ENCODE measurements at regions not wholly inside any gene's neighbourhood (a gene's known extent, or its start where the extent isn't known, plus 50 kb on each side); places are given as distances from the start of the nearest gene placed in this dataset.

GRCh38 chr16:77496934-77497333, 62.1 kb upstream of the ADAMTS18 start:
- ChIA-PET POLR2A (no interaction called here), CTCF (no interaction called here)
- Histone ChIP-seq H3K9me3 (replicated peaks; ENCODE audit: control insufficient read depth, insufficient read depth, low read length) (no peaks in the 10 kb centered on the region), H3K4me1 (ENCODE audit: control insufficient read depth, extremely low read depth, insufficient read depth, low read length) (peaks cover 23% of the 10 kb centered on the region), H3K9ac (replicated peaks; ENCODE audit: extremely low read depth, insufficient read depth, low read length) (no peak overlapping the region), H2AFZ (ENCODE audit: low read depth, low read length) (no peak overlapping the region), H3K27ac (ENCODE audit: insufficient read depth, low read depth, low read length) (no peak overlapping the region), H3K4me3 (replicated peaks in 1 of 3; ENCODE audit: insufficient read depth in 1 of 3, low read depth in 1 of 3, low read length in 3 of 3) (no peak overlapping the region), H4K20me1 (replicated peaks; ENCODE audit: control insufficient read depth, extremely low read depth, insufficient read depth, low read length) (no peaks in the 10 kb centered on the region), H3K27me3 (ENCODE audit: control insufficient read depth in 2 of 2, insufficient read depth in 2 of 2, low read length in 2 of 2) (no peaks in the 10 kb centered on the region), H3K4me2 (ENCODE audit: insufficient read depth, low read length) (no peak overlapping the region), H3K9me1 (replicated peaks; ENCODE audit: control insufficient read depth, extremely low read depth, insufficient read depth, low read length) (no peaks in the 10 kb centered on the region), H3K36me3 (ENCODE audit: control insufficient read depth in 2 of 2, extremely low read depth in 1 of 2, insufficient read depth in 2 of 2, low read length in 2 of 2) (no peaks in the 10 kb centered on the region), H3K79me2 (ENCODE audit: control insufficient read depth, insufficient read depth, low read length) (no peaks in the 10 kb centered on the region)
- dilution Hi-C loops (cut with MboI; ENCODE audit: extremely low pct_ligation_motif_present, low sequenced_read_pairs) (no loop called here), intact Hi-C loops (cut with micrococcal nuclease) (loop anchor here (10.0 kb wide), 1 partner anchor 228 kb away; the partner anchor contains the start of gene NUDT7)
- DNase-seq (ENCODE audit: low read depth, low spot score) = peak; percentile 4
- TF ChIP-seq FOS (IDR thresholded peaks at IDR 0.05; ENCODE audit: borderline replicate concordance, insufficient read depth, low read length) (peak; percentile 54), MYC (IDR thresholded peaks at IDR 0.05; ENCODE audit: low read depth, low read length) (no peak)
- no TSS peak for BruUV-seq (replicated peaks)
- no peak for FAIRE-seq

GRCh38 chr16:77499373-77500285, 64.8 kb upstream of the ADAMTS18 start:
- FAIRE-seq = peak; percentile 93
- H3K9ac ChIP-seq (replicated peaks; ENCODE audit: extremely low read depth, insufficient read depth, low read length) = peak overlapping the region; percentile 30
- no peaks in the 10 kb centered on the region for H3K36me3 ChIP-seq (ENCODE audit: control insufficient read depth in 2 of 2, extremely low read depth in 1 of 2, insufficient read depth in 2 of 2, low read length in 2 of 2)
- no peaks in the 10 kb centered on the region for H3K27me3 ChIP-seq (ENCODE audit: control insufficient read depth in 2 of 2, insufficient read depth in 2 of 2, low read length in 2 of 2)
- DNase-seq (ENCODE audit: low read depth, low spot score) = peak; percentile 91
- no peak overlapping the region for H3K4me3 ChIP-seq (replicated peaks in 1 of 3; ENCODE audit: insufficient read depth in 1 of 3, low read depth in 1 of 3, low read length in 3 of 3)
- ChIA-PET CTCF (interaction anchor here (1.3 kb wide), 1 partner anchor 62 kb away, joined by 4 read pairs; no protein-coding TSS in a partner anchor), POLR2A (no interaction called here)
- H3K9me3 ChIP-seq (replicated peaks; ENCODE audit: control insufficient read depth, insufficient read depth, low read length) = no peaks in the 10 kb centered on the region
- dilution Hi-C loops (cut with MboI; ENCODE audit: extremely low pct_ligation_motif_present, low sequenced_read_pairs) = no loop called here
- H2AFZ ChIP-seq (ENCODE audit: low read depth, low read length) = peak overlapping the region; percentile 41
- H3K27ac ChIP-seq (ENCODE audit: insufficient read depth, low read depth, low read length) = peak overlapping the region; percentile 21
- H3K9me1 ChIP-seq (replicated peaks; ENCODE audit: control insufficient read depth, extremely low read depth, insufficient read depth, low read length) = no peaks in the 10 kb centered on the region
- TF ChIP-seq MAX (IDR thresholded peaks at IDR 0.05; ENCODE audit: insufficient read depth, insufficient read length) (no peak), GATA2 (IDR thresholded peaks at IDR 0.05; ENCODE audit: insufficient read depth, insufficient read length, low read depth, low read length) (peak; percentile 51), FOS (IDR thresholded peaks at IDR 0.05; ENCODE audit: borderline replicate concordance, insufficient read depth, low read length) (peak; percentile 77), CTCF (IDR thresholded peaks at IDR 0.05; ENCODE audit: extremely low read depth in 1 of 2, insufficient read depth in 1 of 2, low read depth in 1 of 2, low read length in 2 of 2) (no peak), EZH2 (IDR thresholded peaks at IDR 0.05; ENCODE audit: borderline replicate concordance, low read depth, low read length, severe bottlenecking) (no peak), MYC (IDR thresholded peaks at IDR 0.05; ENCODE audit: low read depth, low read length) (no peak), JUN (IDR thresholded peaks at IDR 0.05; ENCODE audit: borderline replicate concordance, insufficient read depth, insufficient read length, low read depth) (peak; percentile 45), POLR2A (IDR thresholded peaks at IDR 0.05; ENCODE audit: low read depth, low read length) (no peak), POLR2AphosphoS5 (IDR thresholded peaks at IDR 0.05; ENCODE audit: insufficient read depth, low read depth, low read length) (peak; percentile 40)
- H3K4me1 ChIP-seq (ENCODE audit: control insufficient read depth, extremely low read depth, insufficient read depth, low read length) = peaks cover 23% of the 10 kb centered on the region
- intact Hi-C loops (cut with micrococcal nuclease) = loop anchor here (1.0 to 10.0 kb wide), 6 partner anchors 31 to 225 kb away; partner anchors contain the start of gene NUDT7
- no peak overlapping the region for H3K4me2 ChIP-seq (ENCODE audit: insufficient read depth, low read length)
- H3K79me2 ChIP-seq (ENCODE audit: control insufficient read depth, insufficient read depth, low read length) = no peaks in the 10 kb centered on the region
- BruUV-seq (replicated peaks) = TSS peak; percentile 99
- no peaks in the 10 kb centered on the region for H4K20me1 ChIP-seq (replicated peaks; ENCODE audit: control insufficient read depth, extremely low read depth, insufficient read depth, low read length)

All from endothelial cell of umbilical vein (primary cell).